GM13977 (cell line): ENCODE measurements at regions not wholly inside any gene's neighbourhood (a gene's known extent, or its start where the extent isn't known, plus 50 kb on each side); places are given as distances from the start of the nearest gene placed in this dataset.

ENCODE experiments used
- DNase-seq: peaks from one replicate; pipeline ENCODE4 v3.0.0; 2012; ENCODE audit warnings: low spot score
- CTCF ChIP-seq: IDR thresholded peaks from 2 replicates; pipeline ENCODE4 v1.5.1; 2012; ENCODE audit warnings: mild to moderate bottlenecking, control low read depth; ENCODE audit not compliant: insufficient read depth; ENCODE audit errors: extremely low read depth, missing control alignments
- in situ Hi-C: fragments of 300-500 bp; cut with MboI; formaldehyde crosslinking; loops from one replicate; pipeline ENCODE4 v1.12.0; 2022; ENCODE audit warnings: low sequenced_read_pairs, low pct_unique_long_range_greater_than_20kb, mixed read lengths, inconsistent platforms; ENCODE audit not compliant: unreplicated experiment

- no peak for DNase-seq
- in situ Hi-C loops = no loop called here
- TF ChIP-seq CTCF = no peak
Measured at GRCh38 chr2:176612036-176612435, 342.8 kb downstream of the MTX2 start.

GRCh38 chr2:176612736-176613135 lies 343.5 kb downstream of the MTX2 start:
- in situ Hi-C loops = no loop called here
- no peak for DNase-seq
- no peak for TF ChIP-seq CTCF

GRCh38 chr2:176613323-176613987 lies 344.2 kb downstream of the MTX2 start:
- in situ Hi-C loops = no loop called here
- no peak for TF ChIP-seq CTCF
- DNase-seq = no peak

GRCh38 chr2:176614049-176614448 lies 344.8 kb downstream of the MTX2 start:
- in situ Hi-C loops = no loop called here
- DNase-seq = no peak
- TF ChIP-seq CTCF = no peak

GRCh38 chr2:176614930-176615329 lies 345.7 kb downstream of the MTX2 start:
- TF ChIP-seq CTCF = no peak
- no peak for DNase-seq
- in situ Hi-C loops = no loop called here

- in situ Hi-C loops = no loop called here
- no peak for TF ChIP-seq CTCF
- DNase-seq = no peak
Measured at GRCh38 chr2:176619504-176619903, 350.3 kb downstream of the MTX2 start.

- no peak for TF ChIP-seq CTCF
- DNase-seq = no peak
- in situ Hi-C loops = no loop called here
Measured at GRCh38 chr2:176621350-176621749, 352.1 kb downstream of the MTX2 start.
